OCI-LY3 (cell line): ENCODE measurements at regions not wholly inside any gene's neighbourhood (a gene's known extent, or its start where the extent isn't known, plus 50 kb on each side); places are given as distances from the start of the nearest gene placed in this dataset.

Experiments used
- EZH2phosphoT487 ChIP-seq: fragments of 200-600 bp; shearing (Covaris generic); IDR thresholded peaks from 2 replicates; pipeline ENCODE4 v1.6.1; 2018; ENCODE audit warnings: antibody characterized with exemption, mixed run types, low read depth
- TF ChIP-seq, protein P1 (sequence below): fragments of 200-600, 300-600 bp; sonication (generic); IDR thresholded peaks from 2 replicates; pipeline ENCODE4 v1.5.1; 2014; ENCODE audit warnings: antibody characterized with exemption, low read length, low read depth

DNA sequence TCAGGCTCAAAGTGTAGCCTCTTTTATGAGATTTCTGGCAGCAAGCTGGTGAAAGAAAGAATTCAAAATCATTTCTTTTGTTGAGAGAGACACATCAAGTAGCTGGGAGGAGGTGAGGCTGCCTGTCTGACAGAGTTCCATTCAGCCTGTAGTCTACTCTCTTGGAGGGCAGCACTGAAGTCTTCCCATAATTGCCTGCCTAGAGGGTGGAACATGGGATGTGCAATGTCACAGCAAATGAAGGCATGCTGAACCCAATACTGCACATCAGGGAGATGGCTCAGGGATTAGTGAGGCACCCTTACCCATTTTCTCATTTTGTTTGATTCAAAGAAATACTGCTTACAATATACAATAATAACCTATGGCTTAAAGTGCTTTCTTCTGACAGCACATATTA, 475.7 kb downstream of the TMEM232 start:
- TF ChIP-seq, protein P1, sequence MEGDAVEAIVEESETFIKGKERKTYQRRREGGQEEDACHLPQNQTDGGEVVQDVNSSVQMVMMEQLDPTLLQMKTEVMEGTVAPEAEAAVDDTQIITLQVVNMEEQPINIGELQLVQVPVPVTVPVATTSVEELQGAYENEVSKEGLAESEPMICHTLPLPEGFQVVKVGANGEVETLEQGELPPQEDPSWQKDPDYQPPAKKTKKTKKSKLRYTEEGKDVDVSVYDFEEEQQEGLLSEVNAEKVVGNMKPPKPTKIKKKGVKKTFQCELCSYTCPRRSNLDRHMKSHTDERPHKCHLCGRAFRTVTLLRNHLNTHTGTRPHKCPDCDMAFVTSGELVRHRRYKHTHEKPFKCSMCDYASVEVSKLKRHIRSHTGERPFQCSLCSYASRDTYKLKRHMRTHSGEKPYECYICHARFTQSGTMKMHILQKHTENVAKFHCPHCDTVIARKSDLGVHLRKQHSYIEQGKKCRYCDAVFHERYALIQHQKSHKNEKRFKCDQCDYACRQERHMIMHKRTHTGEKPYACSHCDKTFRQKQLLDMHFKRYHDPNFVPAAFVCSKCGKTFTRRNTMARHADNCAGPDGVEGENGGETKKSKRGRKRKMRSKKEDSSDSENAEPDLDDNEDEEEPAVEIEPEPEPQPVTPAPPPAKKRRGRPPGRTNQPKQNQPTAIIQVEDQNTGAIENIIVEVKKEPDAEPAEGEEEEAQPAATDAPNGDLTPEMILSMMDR: no peak
- TF ChIP-seq EZH2phosphoT487: no peak
